ENCODE measurements at regions not wholly inside any gene's neighbourhood (a gene's known extent, or its start where the extent isn't known, plus 50 kb on each side); places are given as distances from the start of the nearest gene placed in this dataset.

DNA sequence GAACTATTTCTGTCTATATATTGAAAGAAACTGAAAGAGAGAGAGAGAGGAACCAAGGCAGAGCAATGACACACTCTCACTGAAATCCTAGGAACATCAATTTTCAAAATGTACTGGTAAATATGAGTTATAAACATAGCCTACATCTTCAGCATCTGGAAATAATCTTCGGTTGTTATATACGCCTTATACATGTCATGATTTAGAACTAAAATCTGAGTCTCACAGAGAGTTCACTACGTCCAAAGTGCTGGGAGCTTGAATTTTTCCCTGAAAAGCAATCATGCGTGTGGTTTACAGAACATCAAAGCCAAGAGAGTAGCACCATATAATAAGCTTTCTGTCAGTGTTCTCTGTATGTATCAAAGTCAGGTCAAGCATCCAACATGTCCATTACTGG, 420.0 kb upstream of the CBLB start:
- DNase-seq: no peak
- Histone ChIP-seq H3K27me3 (ENCODE audit: insufficient read depth, low read depth, severe bottlenecking) (no peaks in the 10 kb centered on the region), H3K9me3 (ENCODE audit: severe bottlenecking) (peaks cover 3% of the 10 kb centered on the region), H3K4me3 (ENCODE audit: low read depth, low read length) (no peak overlapping the region), H3K36me3 (no peaks in the 10 kb centered on the region), H3K27ac (no peak overlapping the region)
- TF ChIP-seq, protein P1, sequence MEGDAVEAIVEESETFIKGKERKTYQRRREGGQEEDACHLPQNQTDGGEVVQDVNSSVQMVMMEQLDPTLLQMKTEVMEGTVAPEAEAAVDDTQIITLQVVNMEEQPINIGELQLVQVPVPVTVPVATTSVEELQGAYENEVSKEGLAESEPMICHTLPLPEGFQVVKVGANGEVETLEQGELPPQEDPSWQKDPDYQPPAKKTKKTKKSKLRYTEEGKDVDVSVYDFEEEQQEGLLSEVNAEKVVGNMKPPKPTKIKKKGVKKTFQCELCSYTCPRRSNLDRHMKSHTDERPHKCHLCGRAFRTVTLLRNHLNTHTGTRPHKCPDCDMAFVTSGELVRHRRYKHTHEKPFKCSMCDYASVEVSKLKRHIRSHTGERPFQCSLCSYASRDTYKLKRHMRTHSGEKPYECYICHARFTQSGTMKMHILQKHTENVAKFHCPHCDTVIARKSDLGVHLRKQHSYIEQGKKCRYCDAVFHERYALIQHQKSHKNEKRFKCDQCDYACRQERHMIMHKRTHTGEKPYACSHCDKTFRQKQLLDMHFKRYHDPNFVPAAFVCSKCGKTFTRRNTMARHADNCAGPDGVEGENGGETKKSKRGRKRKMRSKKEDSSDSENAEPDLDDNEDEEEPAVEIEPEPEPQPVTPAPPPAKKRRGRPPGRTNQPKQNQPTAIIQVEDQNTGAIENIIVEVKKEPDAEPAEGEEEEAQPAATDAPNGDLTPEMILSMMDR (IDR thresholded peaks at IDR 0.05; ENCODE audit: low read depth, low read length): no peak

DNA sequence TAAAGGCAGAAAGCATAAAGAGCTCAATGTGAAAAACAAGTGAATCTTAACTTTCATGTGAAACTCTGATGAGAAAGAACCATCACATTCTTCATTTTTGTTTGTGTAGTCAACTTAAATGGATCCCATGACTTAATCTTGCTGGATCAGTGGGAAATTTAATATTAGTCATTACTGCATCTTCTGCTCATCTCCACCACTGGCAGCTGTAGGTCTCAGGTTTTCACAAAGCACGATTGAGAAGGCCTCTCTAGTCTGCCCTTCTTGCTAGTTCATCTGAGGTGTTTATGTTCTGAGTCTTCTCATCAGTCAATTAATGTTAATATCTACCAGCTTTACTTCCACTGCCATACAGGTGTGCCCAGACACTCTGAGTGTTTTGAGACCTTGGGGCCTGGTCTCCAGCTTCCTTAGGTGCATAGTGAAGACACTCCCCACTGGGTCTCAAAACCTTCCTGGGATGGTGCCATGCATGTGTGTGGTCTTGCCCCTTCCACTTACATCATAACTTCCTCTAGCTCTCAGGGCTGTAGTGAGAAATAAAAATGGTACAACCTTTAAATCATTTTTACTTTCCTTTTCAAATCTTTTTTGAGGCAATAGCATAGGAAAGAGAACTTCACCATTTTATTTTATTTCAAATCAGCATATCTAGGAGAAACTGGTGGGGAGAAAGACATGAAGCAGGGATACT, 421.6 kb upstream of the CBLB start:
- TF ChIP-seq, protein P1 (IDR thresholded peaks at IDR 0.05; ENCODE audit: low read depth, low read length): no peak
- DNase-seq: no peak
- Histone ChIP-seq H3K27me3 (ENCODE audit: insufficient read depth, low read depth, severe bottlenecking) (no peaks in the 10 kb centered on the region), H3K9me3 (ENCODE audit: severe bottlenecking) (peaks cover 3% of the 10 kb centered on the region), H3K36me3 (no peaks in the 10 kb centered on the region), H3K27ac (no peak overlapping the region), H3K4me3 (ENCODE audit: low read depth, low read length) (no peak overlapping the region)

DNA sequence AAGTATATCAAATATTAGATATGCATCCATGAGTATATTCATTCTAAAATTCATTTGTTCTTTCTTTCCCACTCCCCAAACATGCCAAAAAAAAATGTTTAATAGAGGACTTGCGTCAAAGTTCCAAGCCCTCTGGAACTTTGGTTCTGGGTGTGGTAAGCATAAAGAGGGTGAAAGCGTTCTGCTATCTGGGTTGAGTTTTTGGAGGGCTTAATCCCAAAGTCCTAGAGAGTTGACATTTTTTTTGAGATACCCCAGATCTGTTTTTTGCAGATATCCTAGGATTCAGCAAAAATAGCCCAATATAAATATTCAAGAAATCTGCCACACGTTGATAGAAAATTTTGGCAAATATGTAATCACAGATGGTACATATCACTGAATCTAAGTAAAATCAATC, 424.3 kb upstream of the CBLB start:
- Histone ChIP-seq H3K9me3 (ENCODE audit: severe bottlenecking) (no peaks in the 10 kb centered on the region), H3K4me3 (ENCODE audit: low read depth, low read length) (no peak overlapping the region), H3K27ac (no peak overlapping the region), H3K27me3 (ENCODE audit: insufficient read depth, low read depth, severe bottlenecking) (no peaks in the 10 kb centered on the region), H3K36me3 (no peaks in the 10 kb centered on the region)
- TF ChIP-seq, protein P1 (IDR thresholded peaks at IDR 0.05; ENCODE audit: low read depth, low read length): no peak
- DNase-seq: no peak

DNA sequence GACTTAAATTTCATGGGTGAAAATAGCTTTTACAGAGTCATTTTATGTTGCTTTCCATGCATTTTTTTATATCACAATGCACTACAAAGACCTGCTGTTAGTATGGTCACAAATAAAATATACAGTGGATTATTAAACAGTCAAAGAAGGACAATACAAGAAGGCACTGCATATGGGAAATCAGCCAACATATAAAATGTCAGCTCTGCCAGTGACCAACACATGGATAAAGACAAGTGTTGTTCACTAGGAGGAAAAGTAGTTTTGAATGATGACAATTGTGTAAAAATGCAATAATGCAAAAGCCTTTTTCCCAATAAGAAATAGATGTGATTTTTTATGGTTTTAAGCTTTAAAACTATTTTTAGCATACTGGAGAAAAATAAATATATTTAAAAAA, 425.3 kb upstream of the CBLB start:
- Histone ChIP-seq H3K9me3 (ENCODE audit: severe bottlenecking) (no peaks in the 10 kb centered on the region), H3K27me3 (ENCODE audit: insufficient read depth, low read depth, severe bottlenecking) (no peaks in the 10 kb centered on the region), H3K4me3 (ENCODE audit: low read depth, low read length) (no peak overlapping the region), H3K36me3 (no peaks in the 10 kb centered on the region), H3K27ac (no peak overlapping the region)
- TF ChIP-seq, protein P1 (IDR thresholded peaks at IDR 0.05; ENCODE audit: low read depth, low read length): no peak
- no peak for DNase-seq

DNA sequence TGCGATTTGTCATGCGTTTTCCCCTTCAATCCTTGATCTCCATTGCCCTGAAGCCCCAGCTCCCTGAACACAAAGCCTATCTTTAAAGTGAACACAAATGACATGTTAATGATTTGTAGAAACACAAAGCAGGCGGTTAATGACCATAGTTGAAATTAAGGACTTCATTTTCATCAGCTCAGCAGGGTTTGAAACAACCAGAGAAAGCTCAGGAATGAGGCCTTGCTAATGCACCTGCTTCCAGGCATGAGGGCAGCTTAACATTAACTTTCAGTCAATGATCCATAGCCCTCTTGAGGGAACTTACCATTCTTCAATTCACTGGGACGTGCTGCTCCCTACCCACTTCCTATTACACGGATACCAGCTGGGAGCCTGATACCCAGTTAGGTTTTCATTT, 427.2 kb upstream of the CBLB start:
- Histone ChIP-seq H3K4me3 (ENCODE audit: low read depth, low read length) (no peak overlapping the region), H3K27ac (no peak overlapping the region), H3K9me3 (ENCODE audit: severe bottlenecking) (no peaks in the 10 kb centered on the region), H3K27me3 (ENCODE audit: insufficient read depth, low read depth, severe bottlenecking) (no peaks in the 10 kb centered on the region), H3K36me3 (no peaks in the 10 kb centered on the region)
- TF ChIP-seq, protein P1 (IDR thresholded peaks at IDR 0.05; ENCODE audit: low read depth, low read length): no peak
- no peak for DNase-seq
